ENCODE measurements at regions not wholly inside any gene's neighbourhood (a gene's known extent, or its start where the extent isn't known, plus 50 kb on each side); places are given as distances from the start of the nearest gene placed in this dataset.

- TF ChIP-seq FOXP2 (optimal IDR thresholded peaks at IDR 0.05; ENCODE audit: borderline replicate concordance, extremely low read depth, extremely low read length, insufficient read depth) (no peak), TAF1 (IDR thresholded peaks at IDR 0.05; ENCODE audit: borderline replicate concordance, insufficient read depth, low read length) (no peak), SIN3A (IDR thresholded peaks at IDR 0.05; ENCODE audit: borderline replicate concordance, insufficient read depth, low read length) (no peak), REST (IDR thresholded peaks at IDR 0.05; ENCODE audit: insufficient read depth in 1 of 2, low read depth in 2 of 2, low read length in 2 of 2) (no peak), POLR2AphosphoS5 (IDR thresholded peaks at IDR 0.05; ENCODE audit: low read depth, low read length) (no peak)
These were observed 100.7 kb upstream of the OR4C13 start for GRCh38 chr11:49851511-49851910.

- TF ChIP-seq REST (IDR thresholded peaks at IDR 0.05; ENCODE audit: insufficient read depth in 1 of 2, low read depth in 2 of 2, low read length in 2 of 2), result no peak
- no peak for TF ChIP-seq FOXP2 (optimal IDR thresholded peaks at IDR 0.05; ENCODE audit: borderline replicate concordance, extremely low read depth, extremely low read length, insufficient read depth)
- no peak for TF ChIP-seq SIN3A (IDR thresholded peaks at IDR 0.05; ENCODE audit: borderline replicate concordance, insufficient read depth, low read length)
- TF ChIP-seq POLR2AphosphoS5 (IDR thresholded peaks at IDR 0.05; ENCODE audit: low read depth, low read length), result no peak
- TF ChIP-seq TAF1 (IDR thresholded peaks at IDR 0.05; ENCODE audit: borderline replicate concordance, insufficient read depth, low read length), result no peak
These were observed 100.2 kb upstream of the OR4C13 start for GRCh38 chr11:49851971-49852389.

- 0 out of 4 replicates have a peak, but pooled peaks of 1 of the 2 experiments have one; percentile 8 for TF ChIP-seq REST (IDR thresholded peaks at IDR 0.05; ENCODE audit: insufficient read depth in 1 of 2, low read depth in 2 of 2, low read length in 2 of 2)
These were observed 60.1 kb upstream of the OR4C13 start for GRCh38 chr11:49891910-49892671.

Data from PFSK-1 (cell line).